Adipocyte (in vitro differentiated cells): ENCODE measurements at regions not wholly inside any gene's neighbourhood (a gene's known extent, or its start where the extent isn't known, plus 50 kb on each side); places are given as distances from the start of the nearest gene placed in this dataset.
A peak's percentile ranks its signal among the peaks of the same experiment; 100 is the strongest.
"Not testable (repeated sequence)": the region's sequence is repeated elsewhere in the genome, so short reads cannot be mapped to it uniquely, and the experiment has no call there.

Experiments used
- DNase-seq: peaks from one replicate; pipeline ENCODE4 v3.0.0-alpha.2; 2015; ENCODE audit warnings: low read depth
- H3K27me3 ChIP-seq: replicated peaks from 2 replicates; pipeline ENCODE4 v1.7.0; 2013; ENCODE audit warnings: mild to moderate bottlenecking, low read length, moderate library complexity; ENCODE audit not compliant: control insufficient read depth, insufficient read depth
- H3K36me3 ChIP-seq: 2 replicates; pipeline ENCODE4 v1.7.0; 2013; ENCODE audit warnings: low read length, mild to moderate bottlenecking, moderate library complexity; ENCODE audit not compliant: control insufficient read depth, insufficient read depth, severe bottlenecking
- H3K4me1 ChIP-seq: 2 replicates; pipeline ENCODE4 v1.7.0; 2013; ENCODE audit warnings: mild to moderate bottlenecking, low read length, moderate library complexity; ENCODE audit not compliant: control insufficient read depth, insufficient read depth
- H3K4me3 ChIP-seq: 2 replicates; pipeline ENCODE4 v1.7.0; 2013; ENCODE audit warnings: mild to moderate bottlenecking, low read length, moderate library complexity
- H3K9ac ChIP-seq: 2 replicates; pipeline ENCODE4 v1.7.0; 2013; ENCODE audit warnings: mild to moderate bottlenecking, low read length, moderate library complexity
- H3K9me3 ChIP-seq: 2 replicates; pipeline ENCODE4 v1.7.0; 2013; ENCODE audit warnings: mild to moderate bottlenecking, low read length, moderate library complexity; ENCODE audit not compliant: control insufficient read depth

GRCh38 chr1:185396126-185396525 is 79.1 kb upstream of the IVNS1ABP start:
- DNase-seq: peak; percentile 35
- H3K9me3 ChIP-seq: no peaks in the 10 kb centered on the region
- H3K4me3 ChIP-seq: no peak overlapping the region
- H3K36me3 ChIP-seq: no peaks in the 10 kb centered on the region
- H3K4me1 ChIP-seq: peaks cover 11% of the 10 kb centered on the region
- no peaks in the 10 kb centered on the region for H3K27me3 ChIP-seq
- H3K9ac ChIP-seq: no peak overlapping the region

- DNase-seq: no peak
- Histone ChIP-seq H3K9me3 (no peaks in the 10 kb centered on the region), H3K9ac (no peak overlapping the region), H3K27me3 (no peaks in the 10 kb centered on the region), H3K4me3 (no peak overlapping the region), H3K36me3 (no peaks in the 10 kb centered on the region), H3K4me1 (peaks cover 11% of the 10 kb centered on the region)
Measured at GRCh38 chr1:185393815-185394214, 76.8 kb upstream of the IVNS1ABP start.

GRCh38 chr1:185393205-185393604 is 76.2 kb upstream of the IVNS1ABP start:
- H3K4me1 ChIP-seq: peaks cover 11% of the 10 kb centered on the region
- H3K36me3 ChIP-seq: no peaks in the 10 kb centered on the region
- no peak overlapping the region for H3K4me3 ChIP-seq
- no peaks in the 10 kb centered on the region for H3K9me3 ChIP-seq
- no peaks in the 10 kb centered on the region for H3K27me3 ChIP-seq
- H3K9ac ChIP-seq: no peak overlapping the region
- no peak for DNase-seq

- Histone ChIP-seq H3K36me3 (no peaks in the 10 kb centered on the region), H3K4me1 (no peaks in the 10 kb centered on the region), H3K9ac (no peak overlapping the region), H3K4me3 (no peak overlapping the region), H3K27me3 (no peaks in the 10 kb centered on the region), H3K9me3 (no peaks in the 10 kb centered on the region)
- DNase-seq: no peak
Measured at GRCh38 chr1:185388815-185389214, 71.8 kb upstream of the IVNS1ABP start.

- Histone ChIP-seq H3K4me1 (no peaks in the 10 kb centered on the region), H3K9me3 (no peaks in the 10 kb centered on the region), H3K27me3 (no peaks in the 10 kb centered on the region), H3K9ac (no peak overlapping the region), H3K4me3 (no peak overlapping the region), H3K36me3 (no peaks in the 10 kb centered on the region)
- no peak for DNase-seq
Measured at GRCh38 chr1:185388346-185388745, 71.3 kb upstream of the IVNS1ABP start.

GRCh38 chr1:185385991-185386390 is 68.9 kb upstream of the IVNS1ABP start:
- Histone ChIP-seq H3K9ac (no peak overlapping the region), H3K4me1 (no peaks in the 10 kb centered on the region), H3K36me3 (no peaks in the 10 kb centered on the region), H3K9me3 (no peaks in the 10 kb centered on the region), H3K27me3 (no peaks in the 10 kb centered on the region), H3K4me3 (no peak overlapping the region)
- DNase-seq: no peak

- DNase-seq, H3K4me1 ChIP-seq, H3K27me3 ChIP-seq, H3K36me3 ChIP-seq, H3K9ac ChIP-seq, H3K4me3 ChIP-seq, H3K9me3 ChIP-seq: not testable (repeated sequence)
Measured at GRCh38 chr1:185383805-185384204, 66.8 kb upstream of the IVNS1ABP start.

GRCh38 chr1:185377831-185378230 is 60.8 kb upstream of the IVNS1ABP start:
- Histone ChIP-seq H3K4me1 (no peaks in the 10 kb centered on the region), H3K9me3 (no peaks in the 10 kb centered on the region), H3K36me3 (no peaks in the 10 kb centered on the region), H3K27me3 (no peaks in the 10 kb centered on the region), H3K4me3 (no peak overlapping the region), H3K9ac (no peak overlapping the region)
- no peak for DNase-seq

GRCh38 chr1:185376840-185377635 is 60.0 kb upstream of the IVNS1ABP start:
- Histone ChIP-seq H3K9ac (no peak overlapping the region), H3K9me3 (no peaks in the 10 kb centered on the region), H3K4me1 (no peaks in the 10 kb centered on the region), H3K27me3 (no peaks in the 10 kb centered on the region), H3K4me3 (no peak overlapping the region), H3K36me3 (no peaks in the 10 kb centered on the region)
- no peak for DNase-seq

- no peak overlapping the region for H3K4me3 ChIP-seq
- DNase-seq: no peak
- H3K36me3 ChIP-seq: no peaks in the 10 kb centered on the region
- no peaks in the 10 kb centered on the region for H3K4me1 ChIP-seq
- H3K9me3 ChIP-seq: no peaks in the 10 kb centered on the region
- H3K27me3 ChIP-seq: no peaks in the 10 kb centered on the region
- H3K9ac ChIP-seq: no peak overlapping the region
Measured at GRCh38 chr1:185376288-185376687, 59.2 kb upstream of the IVNS1ABP start.

GRCh38 chr1:185375583-185375982 is 58.5 kb upstream of the IVNS1ABP start:
- H3K4me1 ChIP-seq: no peaks in the 10 kb centered on the region
- H3K4me3 ChIP-seq: no peak overlapping the region
- H3K36me3 ChIP-seq: no peaks in the 10 kb centered on the region
- no peak for DNase-seq
- H3K9ac ChIP-seq: no peak overlapping the region
- H3K27me3 ChIP-seq: no peaks in the 10 kb centered on the region
- no peaks in the 10 kb centered on the region for H3K9me3 ChIP-seq
